ENCODE measurements at regions not wholly inside any gene's neighbourhood (a gene's known extent, or its start where the extent isn't known, plus 50 kb on each side); places are given as distances from the start of the nearest gene placed in this dataset.
"Not testable (repeated sequence)": the region's sequence is repeated elsewhere in the genome, so short reads cannot be mapped to it uniquely, and the experiment has no call there.

DNA sequence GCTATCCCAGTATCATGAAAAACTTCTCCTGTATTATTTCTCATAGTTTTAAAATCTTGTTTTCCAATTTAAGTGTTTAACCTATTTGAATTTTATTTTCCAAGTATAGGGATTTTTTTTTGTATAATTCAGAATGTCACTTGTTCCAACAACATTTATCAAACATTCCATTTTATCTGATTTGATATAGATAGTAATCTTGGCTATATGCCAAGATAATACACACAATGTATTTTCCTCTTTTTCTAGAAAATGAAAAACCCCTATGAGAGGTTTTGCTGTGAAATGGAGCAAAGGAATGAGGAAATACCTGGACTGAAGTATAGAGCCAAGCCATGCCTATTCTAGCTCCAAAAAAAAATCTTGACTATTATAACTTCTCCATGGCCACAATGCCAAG is 628.9 kb downstream of the HTR1B start:
- Histone ChIP-seq H3K36me3 (ENCODE audit: insufficient read depth, low read length) (no peaks in the 10 kb centered on the region), H3K9me3 (ENCODE audit: insufficient read depth, low read length, severe bottlenecking) (no peaks in the 10 kb centered on the region), H3K4me2 (ENCODE audit: insufficient read depth, low read length) (no peak overlapping the region)

GRCh38 chr6:76831299-76831698 is 632.0 kb downstream of the HTR1B start:
- H3K27ac ChIP-seq (ENCODE audit: low read length), result no peak overlapping the region
- no peaks in the 10 kb centered on the region for H3K79me2 ChIP-seq (ENCODE audit: insufficient read depth, low read length)
- DNase-seq (no peak), ATAC-seq (ENCODE audit: insufficient read depth, low read depth) (no peak)
- H2AFZ ChIP-seq (ENCODE audit: low read depth, low read length), result no peak overlapping the region
- no peaks in the 10 kb centered on the region for H3K9me3 ChIP-seq (ENCODE audit: insufficient read depth, low read length, severe bottlenecking)
- no peaks in the 10 kb centered on the region for H3K27me3 ChIP-seq (ENCODE audit: insufficient read depth, low read length, poor library complexity)
- no peaks in the 10 kb centered on the region for H4K20me1 ChIP-seq (ENCODE audit: insufficient read depth, low read length)
- H3K4me3 ChIP-seq (ENCODE audit: low read depth in 1 of 2, low read length in 2 of 2), result no peak overlapping the region
- H3K9ac ChIP-seq (ENCODE audit: low read depth, low read length), result no peak overlapping the region
- H3K4me2 ChIP-seq (ENCODE audit: insufficient read depth, low read length), result no peak overlapping the region
- TF ChIP-seq EZH2 (IDR thresholded peaks at IDR 0.05; ENCODE audit: borderline replicate concordance, low read depth, low read length, severe bottlenecking), result no peak
- no peak for TF ChIP-seq CTCF (IDR thresholded peaks at IDR 0.05; ENCODE audit: borderline replicate concordance, extremely low read depth, low read length, poor library complexity, severe bottlenecking)
- no peaks in the 10 kb centered on the region for H3K36me3 ChIP-seq (ENCODE audit: insufficient read depth, low read length)
- no peaks in the 10 kb centered on the region for H3K4me1 ChIP-seq (ENCODE audit: insufficient read depth, low read length)

More for the DNA sequence above, 628.9 kb downstream of the HTR1B start:
- TF ChIP-seq CTCF (IDR thresholded peaks at IDR 0.05; ENCODE audit: borderline replicate concordance, extremely low read depth, low read length, poor library complexity, severe bottlenecking), result no peak
- no peak for TF ChIP-seq EZH2 (IDR thresholded peaks at IDR 0.05; ENCODE audit: borderline replicate concordance, low read depth, low read length, severe bottlenecking)
- Histone ChIP-seq H3K79me2 (ENCODE audit: insufficient read depth, low read length) (no peaks in the 10 kb centered on the region), H3K9ac (ENCODE audit: low read depth, low read length) (no peak overlapping the region), H3K27me3 (ENCODE audit: insufficient read depth, low read length, poor library complexity) (no peaks in the 10 kb centered on the region), H4K20me1 (ENCODE audit: insufficient read depth, low read length) (no peaks in the 10 kb centered on the region), H3K4me1 (ENCODE audit: insufficient read depth, low read length) (no peaks in the 10 kb centered on the region), H2AFZ (ENCODE audit: low read depth, low read length) (no peak overlapping the region), H3K4me3 (ENCODE audit: low read depth in 1 of 2, low read length in 2 of 2) (no peak overlapping the region), H3K27ac (ENCODE audit: low read length) (no peak overlapping the region)
- DNase-seq (no peak), ATAC-seq (ENCODE audit: insufficient read depth, low read depth) (no peak)

GRCh38 chr6:76823578-76823977 is 639.7 kb downstream of the HTR1B start:
- H4K20me1 ChIP-seq (ENCODE audit: insufficient read depth, low read length); H3K4me3 ChIP-seq (ENCODE audit: low read depth in 1 of 2, low read length in 2 of 2); H3K4me1 ChIP-seq (ENCODE audit: insufficient read depth, low read length); DNase-seq; H3K27me3 ChIP-seq (ENCODE audit: insufficient read depth, low read length, poor library complexity); H2AFZ ChIP-seq (ENCODE audit: low read depth, low read length); H3K9ac ChIP-seq (ENCODE audit: low read depth, low read length); H3K36me3 ChIP-seq (ENCODE audit: insufficient read depth, low read length); ATAC-seq (ENCODE audit: insufficient read depth, low read depth); H3K27ac ChIP-seq (ENCODE audit: low read length); H3K79me2 ChIP-seq (ENCODE audit: insufficient read depth, low read length); H3K9me3 ChIP-seq (ENCODE audit: insufficient read depth, low read length, severe bottlenecking); H3K4me2 ChIP-seq (ENCODE audit: insufficient read depth, low read length): not testable (repeated sequence)

DNA sequence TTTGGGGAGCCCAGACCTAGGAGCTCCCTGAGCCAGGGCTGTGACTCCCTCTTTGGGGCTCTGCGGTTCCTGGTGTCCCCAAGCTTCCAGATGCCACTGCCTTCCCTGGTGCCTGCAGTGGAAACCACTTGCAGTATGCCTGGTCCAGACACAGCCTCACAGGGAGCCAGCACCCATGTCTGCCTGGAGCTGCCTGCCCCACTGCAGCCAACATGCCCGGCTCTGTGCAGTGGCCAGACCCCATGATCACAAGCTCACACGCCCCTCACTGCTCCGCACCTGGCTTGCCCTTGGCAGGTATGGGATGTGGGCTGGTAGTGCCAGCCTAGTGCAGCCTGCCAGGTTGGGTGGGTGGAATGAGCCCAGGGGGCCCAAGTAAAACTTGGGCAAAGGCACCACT is 644.8 kb downstream of the HTR1B start:
- no peaks in the 10 kb centered on the region for H3K36me3 ChIP-seq (ENCODE audit: insufficient read depth, low read length)
- no peaks in the 10 kb centered on the region for H3K9me3 ChIP-seq (ENCODE audit: insufficient read depth, low read length, severe bottlenecking)
- H3K4me1 ChIP-seq (ENCODE audit: insufficient read depth, low read length), result no peaks in the 10 kb centered on the region
- H3K27me3 ChIP-seq (ENCODE audit: insufficient read depth, low read length, poor library complexity), result no peaks in the 10 kb centered on the region
- TF ChIP-seq EZH2 (IDR thresholded peaks at IDR 0.05; ENCODE audit: borderline replicate concordance, low read depth, low read length, severe bottlenecking), result no peak
- TF ChIP-seq CTCF (IDR thresholded peaks at IDR 0.05; ENCODE audit: borderline replicate concordance, extremely low read depth, low read length, poor library complexity, severe bottlenecking), result no peak
- no peak overlapping the region for H3K27ac ChIP-seq (ENCODE audit: low read length)
- H4K20me1 ChIP-seq (ENCODE audit: insufficient read depth, low read length), result no peaks in the 10 kb centered on the region
- no peak overlapping the region for H3K4me3 ChIP-seq (ENCODE audit: low read depth in 1 of 2, low read length in 2 of 2)
- no peak for ATAC-seq (ENCODE audit: insufficient read depth, low read depth)
- H2AFZ ChIP-seq (ENCODE audit: low read depth, low read length), result no peak overlapping the region
- no peak overlapping the region for H3K4me2 ChIP-seq (ENCODE audit: insufficient read depth, low read length)
- no peaks in the 10 kb centered on the region for H3K79me2 ChIP-seq (ENCODE audit: insufficient read depth, low read length)
- H3K9ac ChIP-seq (ENCODE audit: low read depth, low read length), result no peak overlapping the region
- DNase-seq, result no peak

All from DND-41 (cell line).